Fibroblast of skin of left quadriceps (primary cell): ENCODE measurements at regions not wholly inside any gene's neighbourhood (a gene's known extent, or its start where the extent isn't known, plus 50 kb on each side); places are given as distances from the start of the nearest gene placed in this dataset.

Source experiments
- DNase-seq, 2 experiments: peaks; one replicate each; pipeline ENCODE4 v3.0.0-alpha.2; 2013; ENCODE audit warnings: low read depth in 2 of 2

DNA sequence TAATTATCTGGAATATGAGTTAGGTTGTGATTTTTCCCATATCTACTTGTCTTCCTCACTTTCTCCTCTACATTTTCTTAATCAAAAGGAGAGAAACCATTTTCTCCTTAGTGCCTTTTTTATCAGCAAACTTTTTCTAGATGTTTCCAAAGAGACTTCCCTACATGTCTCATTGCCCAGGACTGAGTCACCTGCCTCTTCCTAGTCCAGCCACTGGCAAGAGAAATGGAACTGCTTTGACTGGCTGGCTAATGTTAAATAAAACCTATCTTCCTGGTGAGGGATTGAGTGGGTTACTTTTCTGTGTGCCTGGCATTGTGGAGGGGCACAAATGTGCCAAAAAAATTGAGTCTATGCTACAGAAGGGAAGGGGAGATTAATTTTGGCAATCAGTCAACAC lies 52.1 kb upstream of the CD5L start:
- no peak for DNase-seq

DNA sequence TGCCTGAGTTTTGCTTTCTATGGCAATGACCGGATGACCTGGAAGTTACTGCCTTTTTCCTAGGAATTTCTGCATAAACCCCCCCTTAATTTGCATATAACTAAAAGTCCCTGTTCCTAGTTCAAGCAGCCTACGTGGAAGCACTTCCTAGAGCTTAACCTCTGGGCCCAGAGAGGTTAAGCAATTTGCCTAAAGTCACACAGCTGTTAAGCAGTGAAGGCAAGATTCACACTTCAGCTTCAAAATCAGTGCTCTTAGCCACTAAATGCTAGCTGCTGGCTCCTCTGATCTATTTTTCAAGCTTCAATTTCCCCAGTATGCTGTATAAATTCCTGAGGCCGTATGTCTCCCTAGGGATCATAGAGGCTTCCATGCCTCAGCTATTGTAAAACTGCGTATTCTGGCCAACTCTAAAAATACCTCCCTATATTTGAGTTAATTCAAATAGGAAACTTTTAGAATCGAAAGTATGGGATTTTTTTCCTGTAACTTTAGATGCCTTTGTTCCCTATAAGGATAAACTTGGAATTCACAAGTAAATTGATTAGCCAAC lies 53.1 kb upstream of the CD5L start:
- peak in 1 of 2 experiments; percentile 1 for DNase-seq

- DNase-seq = no peak
Measured at GRCh38 chr1:157910270-157910669, 68.7 kb upstream of the CD5L start.

DNA sequence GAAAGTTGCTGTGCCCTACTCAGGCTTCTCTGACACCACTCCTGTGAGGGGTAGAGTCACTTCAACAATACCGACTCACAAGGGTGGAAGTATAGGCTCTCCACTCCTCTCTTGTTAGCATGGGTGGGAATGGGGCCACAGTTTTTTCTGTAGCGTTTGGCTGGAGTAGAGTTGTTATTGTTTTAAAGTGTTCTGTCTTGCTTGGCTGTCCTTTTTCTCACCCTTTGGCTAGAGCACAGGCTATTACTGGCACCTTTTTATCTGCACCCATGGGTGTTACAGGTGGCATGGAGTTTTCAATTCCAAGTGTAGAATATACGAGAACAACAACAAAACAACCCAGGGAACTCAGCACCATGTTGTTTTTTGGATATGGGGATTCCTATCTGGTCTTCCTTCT lies 74.3 kb upstream of the CD5L start:
- DNase-seq = no peak

DNA sequence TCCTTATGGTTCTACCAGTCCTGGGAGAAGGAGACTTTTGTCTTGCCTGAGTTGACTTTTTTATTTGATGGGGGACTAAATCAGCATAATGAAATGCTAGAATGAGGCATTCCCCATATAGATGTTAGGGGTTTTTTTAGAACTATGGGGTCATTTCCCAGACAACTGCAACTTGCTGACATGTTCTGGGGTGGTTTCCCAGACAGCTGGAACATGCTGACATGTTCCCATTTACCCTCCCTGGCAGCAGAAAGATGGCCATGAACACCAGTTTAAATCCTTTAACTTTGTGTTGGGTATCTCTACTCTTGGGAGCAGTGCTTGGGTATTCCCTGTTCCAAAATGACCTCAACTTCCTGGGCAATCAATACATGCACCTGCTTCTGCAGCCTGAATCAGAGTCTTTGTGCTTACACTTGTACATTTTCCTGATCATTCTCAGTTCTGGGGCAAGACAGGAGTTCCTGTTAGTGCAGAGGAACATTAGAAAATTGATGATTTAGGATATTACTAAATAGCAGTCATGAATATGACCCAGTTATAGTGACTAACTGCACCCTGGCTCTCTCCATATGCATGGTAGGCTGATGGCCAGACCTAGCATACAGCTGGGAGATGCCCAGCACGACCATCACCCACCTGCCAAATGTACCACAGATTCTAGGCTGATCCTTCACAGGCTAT lies 75.4 kb upstream of the CD5L start:
- no peak for DNase-seq

DNA sequence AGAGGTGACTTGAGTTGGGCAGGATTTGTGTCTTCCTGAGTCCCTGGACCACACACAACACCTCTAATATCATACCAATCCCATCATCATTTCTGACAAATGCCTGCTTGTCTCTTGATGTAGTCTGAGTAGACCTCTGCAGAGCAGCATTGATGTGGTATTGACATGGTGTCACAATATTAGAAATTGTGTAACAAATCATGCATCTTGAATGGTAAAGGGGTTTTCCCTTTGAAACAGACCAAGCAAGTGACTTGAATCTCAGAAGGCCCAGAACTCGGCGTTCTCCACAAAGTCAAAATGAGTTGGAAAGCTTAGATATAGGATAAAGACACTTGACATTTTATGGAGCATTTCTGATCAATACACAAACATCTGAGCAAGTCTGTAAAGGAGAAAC lies 72.7 kb upstream of the KIRREL1 start:
- no peak for DNase-seq

GRCh38 chr1:157925419-157926166 lies 67.9 kb upstream of the KIRREL1 start:
- DNase-seq = no peak

- peak; percentile 8 to 11 for DNase-seq
Measured at GRCh38 chr1:157932069-157932468, 61.4 kb upstream of the KIRREL1 start.

GRCh38 chr1:157937744-157938143 lies 55.7 kb upstream of the KIRREL1 start:
- DNase-seq = no peak

GRCh38 chr1:157941939-157942338 lies 51.5 kb upstream of the KIRREL1 start:
- DNase-seq = no peak
